ENCODE measurements at regions not wholly inside any gene's neighbourhood (a gene's known extent, or its start where the extent isn't known, plus 50 kb on each side); places are given as distances from the start of the nearest gene placed in this dataset.

DNA sequence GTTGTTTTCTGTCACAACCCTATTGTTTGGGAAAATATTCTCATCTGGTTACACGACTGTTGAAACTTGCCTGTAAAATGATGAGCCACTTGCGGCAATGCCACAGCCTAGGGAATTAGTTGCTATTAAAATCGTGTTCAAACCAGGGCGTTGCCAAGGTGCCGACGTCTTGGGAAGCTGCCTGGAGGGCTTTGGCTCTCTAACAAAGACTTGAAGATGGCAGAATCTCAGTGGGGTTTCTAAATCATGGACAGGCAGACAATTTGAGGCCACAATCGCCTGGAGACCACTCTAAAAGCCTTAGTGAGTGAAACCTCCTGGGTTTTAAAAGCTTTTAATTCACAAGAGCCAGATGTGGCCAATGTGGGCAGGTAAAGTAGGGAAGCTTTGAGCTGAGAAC lies 117.2 kb upstream of the BMAL1 start:
- no peak for TF ChIP-seq USF1 (IDR thresholded peaks at IDR 0.05; ENCODE audit: borderline replicate concordance, low read depth)
- TF ChIP-seq, protein P1, sequence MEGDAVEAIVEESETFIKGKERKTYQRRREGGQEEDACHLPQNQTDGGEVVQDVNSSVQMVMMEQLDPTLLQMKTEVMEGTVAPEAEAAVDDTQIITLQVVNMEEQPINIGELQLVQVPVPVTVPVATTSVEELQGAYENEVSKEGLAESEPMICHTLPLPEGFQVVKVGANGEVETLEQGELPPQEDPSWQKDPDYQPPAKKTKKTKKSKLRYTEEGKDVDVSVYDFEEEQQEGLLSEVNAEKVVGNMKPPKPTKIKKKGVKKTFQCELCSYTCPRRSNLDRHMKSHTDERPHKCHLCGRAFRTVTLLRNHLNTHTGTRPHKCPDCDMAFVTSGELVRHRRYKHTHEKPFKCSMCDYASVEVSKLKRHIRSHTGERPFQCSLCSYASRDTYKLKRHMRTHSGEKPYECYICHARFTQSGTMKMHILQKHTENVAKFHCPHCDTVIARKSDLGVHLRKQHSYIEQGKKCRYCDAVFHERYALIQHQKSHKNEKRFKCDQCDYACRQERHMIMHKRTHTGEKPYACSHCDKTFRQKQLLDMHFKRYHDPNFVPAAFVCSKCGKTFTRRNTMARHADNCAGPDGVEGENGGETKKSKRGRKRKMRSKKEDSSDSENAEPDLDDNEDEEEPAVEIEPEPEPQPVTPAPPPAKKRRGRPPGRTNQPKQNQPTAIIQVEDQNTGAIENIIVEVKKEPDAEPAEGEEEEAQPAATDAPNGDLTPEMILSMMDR (IDR thresholded peaks at IDR 0.05) = no peak
- TF ChIP-seq, protein P2, sequence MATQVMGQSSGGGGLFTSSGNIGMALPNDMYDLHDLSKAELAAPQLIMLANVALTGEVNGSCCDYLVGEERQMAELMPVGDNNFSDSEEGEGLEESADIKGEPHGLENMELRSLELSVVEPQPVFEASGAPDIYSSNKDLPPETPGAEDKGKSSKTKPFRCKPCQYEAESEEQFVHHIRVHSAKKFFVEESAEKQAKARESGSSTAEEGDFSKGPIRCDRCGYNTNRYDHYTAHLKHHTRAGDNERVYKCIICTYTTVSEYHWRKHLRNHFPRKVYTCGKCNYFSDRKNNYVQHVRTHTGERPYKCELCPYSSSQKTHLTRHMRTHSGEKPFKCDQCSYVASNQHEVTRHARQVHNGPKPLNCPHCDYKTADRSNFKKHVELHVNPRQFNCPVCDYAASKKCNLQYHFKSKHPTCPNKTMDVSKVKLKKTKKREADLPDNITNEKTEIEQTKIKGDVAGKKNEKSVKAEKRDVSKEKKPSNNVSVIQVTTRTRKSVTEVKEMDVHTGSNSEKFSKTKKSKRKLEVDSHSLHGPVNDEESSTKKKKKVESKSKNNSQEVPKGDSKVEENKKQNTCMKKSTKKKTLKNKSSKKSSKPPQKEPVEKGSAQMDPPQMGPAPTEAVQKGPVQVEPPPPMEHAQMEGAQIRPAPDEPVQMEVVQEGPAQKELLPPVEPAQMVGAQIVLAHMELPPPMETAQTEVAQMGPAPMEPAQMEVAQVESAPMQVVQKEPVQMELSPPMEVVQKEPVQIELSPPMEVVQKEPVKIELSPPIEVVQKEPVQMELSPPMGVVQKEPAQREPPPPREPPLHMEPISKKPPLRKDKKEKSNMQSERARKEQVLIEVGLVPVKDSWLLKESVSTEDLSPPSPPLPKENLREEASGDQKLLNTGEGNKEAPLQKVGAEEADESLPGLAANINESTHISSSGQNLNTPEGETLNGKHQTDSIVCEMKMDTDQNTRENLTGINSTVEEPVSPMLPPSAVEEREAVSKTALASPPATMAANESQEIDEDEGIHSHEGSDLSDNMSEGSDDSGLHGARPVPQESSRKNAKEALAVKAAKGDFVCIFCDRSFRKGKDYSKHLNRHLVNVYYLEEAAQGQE (IDR thresholded peaks at IDR 0.05; ENCODE audit: low read depth, low read length) = no peak
- TF ChIP-seq, protein P3, sequence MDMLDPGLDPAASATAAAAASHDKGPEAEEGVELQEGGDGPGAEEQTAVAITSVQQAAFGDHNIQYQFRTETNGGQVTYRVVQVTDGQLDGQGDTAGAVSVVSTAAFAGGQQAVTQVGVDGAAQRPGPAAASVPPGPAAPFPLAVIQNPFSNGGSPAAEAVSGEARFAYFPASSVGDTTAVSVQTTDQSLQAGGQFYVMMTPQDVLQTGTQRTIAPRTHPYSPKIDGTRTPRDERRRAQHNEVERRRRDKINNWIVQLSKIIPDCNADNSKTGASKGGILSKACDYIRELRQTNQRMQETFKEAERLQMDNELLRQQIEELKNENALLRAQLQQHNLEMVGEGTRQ (IDR thresholded peaks at IDR 0.05; ENCODE audit: borderline replicate concordance, low read depth, low read length) = no peak
- no peak for TF ChIP-seq GABPA (IDR thresholded peaks at IDR 0.05; ENCODE audit: low read depth)
- no peak for TF ChIP-seq CHD2 (IDR thresholded peaks at IDR 0.05; ENCODE audit: low read length, partially characterized antibody)
- TF ChIP-seq JUND (IDR thresholded peaks at IDR 0.05) = no peak
- TF ChIP-seq SMC3 (IDR thresholded peaks at IDR 0.05; ENCODE audit: low read depth, low read length) = no peak
- no peak for TF ChIP-seq POLR2AphosphoS5 (IDR thresholded peaks at IDR 0.05; ENCODE audit: low read depth, low read length)
- TF ChIP-seq NRF1 (IDR thresholded peaks at IDR 0.05; ENCODE audit: low read depth, low read length) = no peak
- no peak for TF ChIP-seq YY1 (IDR thresholded peaks at IDR 0.05; ENCODE audit: low read depth)

Measured in SK-N-SH (cell line).